CD14-positive monocyte (primary cell): ENCODE measurements at regions not wholly inside any gene's neighbourhood (a gene's known extent, or its start where the extent isn't known, plus 50 kb on each side); places are given as distances from the start of the nearest gene placed in this dataset.
"Not testable (repeated sequence)": the region's sequence is repeated elsewhere in the genome, so short reads cannot be mapped to it uniquely, and the experiment has no call there.

Experiments
- DNase-seq, 3 donors: peaks; one replicate each; pipeline ENCODE4 v3.0.0-alpha.2; 2011 to 2022
- H2AFZ ChIP-seq: 2 replicates; pipeline ENCODE4 v1.6.0; 2012; ENCODE audit warnings: mild to moderate bottlenecking, low read depth, low read length, inconsistent platforms; ENCODE audit not compliant: insufficient read depth, poor library complexity, severe bottlenecking
- H3K27ac ChIP-seq, 2 donors: 1 replicate in 1 of 2; 2 replicates in 1 of 2; pipeline ENCODE4 v1.5.1; 2012 to 2013; ENCODE audit warnings: low read length in 2 of 2, control low read depth in 1 of 2, inconsistent platforms in 1 of 2, low read depth in 1 of 2, mild to moderate bottlenecking in 1 of 2
- H3K27me3 ChIP-seq, 2 donors: one replicate each; pipeline versions ENCODE4 v1.6.0 to v1.6.1; 2011 to 2013; ENCODE audit warnings: low read length in 2 of 2; ENCODE audit not compliant: control insufficient read depth in 2 of 2, insufficient read depth in 2 of 2
- H3K36me3 ChIP-seq, 2 donors: replicated peaks in 1 of 2; 1 replicate in 1 of 2; 2 replicates in 1 of 2; pipeline versions ENCODE4 v1.5.1 to v1.6.1; 2012 to 2013; ENCODE audit warnings: low read length in 2 of 2, control low read depth in 1 of 2, inconsistent platforms in 1 of 2, mild to moderate bottlenecking in 1 of 2; ENCODE audit not compliant: insufficient read depth in 2 of 2, control insufficient read depth in 1 of 2
- H3K4me1 ChIP-seq, 2 donors: 1 replicate in 1 of 2; 2 replicates in 1 of 2; pipeline versions ENCODE4 v1.5.1 to v1.6.1; 2012 to 2013; ENCODE audit warnings: low read length in 2 of 2, control low read depth in 1 of 2, inconsistent platforms in 1 of 2, mild to moderate bottlenecking in 1 of 2, moderate library complexity in 1 of 2; ENCODE audit not compliant: insufficient read depth in 2 of 2, control insufficient read depth in 1 of 2
- H3K4me2 ChIP-seq: replicated peaks from 2 replicates; pipeline ENCODE3; 2012; ENCODE audit warnings: low read length, moderate library complexity, mild to moderate bottlenecking; ENCODE audit not compliant: poor library complexity, severe bottlenecking; ENCODE audit errors: extremely low read depth
- H3K4me3 ChIP-seq, 3 experiments: fragments of 200-600 bp in 1 of 3; sonication (generic) in 1 of 3; replicated peaks in 1 of 3; 1 replicate in 2 of 3; 2 replicates in 1 of 3; pipeline ENCODE4 v1.5.1; 2011 to 2013; ENCODE audit warnings: low read length in 3 of 3, mild to moderate bottlenecking in 3 of 3, control low read depth in 2 of 3, low read depth in 2 of 3, inconsistent platforms in 1 of 3, moderate library complexity in 1 of 3
- H3K79me2 ChIP-seq: 2 replicates; pipeline ENCODE4 v1.6.0; 2012; ENCODE audit warnings: mild to moderate bottlenecking, control low read depth, inconsistent platforms, low read length, moderate library complexity; ENCODE audit not compliant: insufficient read depth
- H3K9ac ChIP-seq: 2 replicates; pipeline ENCODE4 v1.6.0; 2017; ENCODE audit warnings: low read length, mild to moderate bottlenecking; ENCODE audit not compliant: insufficient read depth, poor library complexity, severe bottlenecking
- H3K9me3 ChIP-seq, 2 donors: replicated peaks in 1 of 2; 1 replicate in 1 of 2; 2 replicates in 1 of 2; pipeline versions ENCODE4 v1.5.1 to v1.6.1; 2012 to 2013; ENCODE audit warnings: low read length in 2 of 2, control low read depth in 1 of 2; ENCODE audit not compliant: control insufficient read depth in 1 of 2, insufficient read depth in 1 of 2
- H4K20me1 ChIP-seq: 2 replicates; pipeline ENCODE4 v1.6.0; 2012; ENCODE audit warnings: mild to moderate bottlenecking, low read length, control low read depth, moderate library complexity; ENCODE audit not compliant: insufficient read depth
- H3K27ac Mint-ChIP-seq, 7 donors: one replicate each; pipeline ENCODE4 v1.8.0; 2020; ENCODE audit warnings: mild to moderate bottlenecking in 7 of 7, mixed read lengths in 7 of 7, moderate library complexity in 6 of 7, inconsistent platforms in 2 of 7
- H3K27me3 Mint-ChIP-seq, 3 donors: one replicate each; pipeline ENCODE4 v1.8.0; 2021 to 2022; ENCODE audit warnings: low read depth in 3 of 3, mild to moderate bottlenecking in 3 of 3, mixed read lengths in 3 of 3, moderate library complexity in 3 of 3, inconsistent platforms in 1 of 3
- H3K36me3 Mint-ChIP-seq, 2 donors: one replicate each; pipeline ENCODE4 v1.8.0; 2020; ENCODE audit warnings: mixed read lengths in 2 of 2, inconsistent platforms in 1 of 2, mild to moderate bottlenecking in 1 of 2
- H3K4me1 Mint-ChIP-seq: one replicate; pipeline ENCODE4 v1.8.0; 2020; ENCODE audit warnings: mild to moderate bottlenecking, mixed read lengths
- H3K4me3 Mint-ChIP-seq, 2 donors: one replicate each; pipeline ENCODE4 v1.8.0; 2020; ENCODE audit warnings: mild to moderate bottlenecking in 2 of 2, mixed read lengths in 2 of 2, moderate library complexity in 1 of 2
- H3K9me3 Mint-ChIP-seq, 7 donors: one replicate each; pipeline ENCODE4 v1.8.0; 2020 to 2022; ENCODE audit warnings: mixed read lengths in 7 of 7, mild to moderate bottlenecking in 6 of 7, moderate library complexity in 6 of 7, inconsistent platforms in 2 of 7
- WGBS: methylation state at CpG from one replicate; pipeline ENCODE4 v1.1.5; 2013; ENCODE audit warnings: missing lambda C conversion rate; ENCODE audit not compliant: insufficient coverage; 5-methylcytosine and 5-hydroxymethylcytosine counted together
- intact Hi-C, 2 donors: fragments of 100-400 bp; cut with micrococcal nuclease; formaldehyde crosslinking; loops; one replicate each; pipeline versions ENCODE4 v1.15.0 to v1.15.1; 2023
- TF ChIP-seq, protein P1 (sequence below): fragments of 200-600 bp; IDR thresholded peaks from one replicate; pipeline ENCODE4 v1.8.0; 2022; ENCODE audit warnings: antibody characterized with exemption, mild to moderate bottlenecking

GRCh38 chr1:177871613-177872307, 98.1 kb downstream of the SEC16B start:
- Histone ChIP-seq H4K20me1 (no peaks in the 10 kb centered on the region), H3K4me2 (no peak overlapping the region), H3K4me3 (no peak overlapping the region), H2AFZ (no peak overlapping the region), H3K9ac (no peak overlapping the region), H3K27me3 (no peaks in the 10 kb centered on the region), H3K9me3 (peaks cover 0 to 5% of the 10 kb centered on the region in 2 donors), H3K36me3 (no peaks in the 10 kb centered on the region), H3K4me1 (no peaks in the 10 kb centered on the region), H3K79me2 (no peaks in the 10 kb centered on the region), H3K27ac (no peak overlapping the region)
- no peak for DNase-seq
- no peaks in the 10 kb centered on the region for H3K36me3 Mint-ChIP-seq
- H3K4me3 Mint-ChIP-seq, result no peak overlapping the region
- no peaks in the 10 kb centered on the region for H3K4me1 Mint-ChIP-seq
- no peak overlapping the region for H3K27ac Mint-ChIP-seq
- WGBS, result 68% methylated on average over 5 of the region's 7 CpGs
- H3K27me3 Mint-ChIP-seq, result peaks cover 2 to 4% (median 2%) of the 10 kb centered on the region in 3 donors
- H3K9me3 Mint-ChIP-seq, result peaks cover 0 to 12% (median 2%) of the 10 kb centered on the region in 7 donors
- intact Hi-C loops, result no loop called here
- TF ChIP-seq, protein P1, sequence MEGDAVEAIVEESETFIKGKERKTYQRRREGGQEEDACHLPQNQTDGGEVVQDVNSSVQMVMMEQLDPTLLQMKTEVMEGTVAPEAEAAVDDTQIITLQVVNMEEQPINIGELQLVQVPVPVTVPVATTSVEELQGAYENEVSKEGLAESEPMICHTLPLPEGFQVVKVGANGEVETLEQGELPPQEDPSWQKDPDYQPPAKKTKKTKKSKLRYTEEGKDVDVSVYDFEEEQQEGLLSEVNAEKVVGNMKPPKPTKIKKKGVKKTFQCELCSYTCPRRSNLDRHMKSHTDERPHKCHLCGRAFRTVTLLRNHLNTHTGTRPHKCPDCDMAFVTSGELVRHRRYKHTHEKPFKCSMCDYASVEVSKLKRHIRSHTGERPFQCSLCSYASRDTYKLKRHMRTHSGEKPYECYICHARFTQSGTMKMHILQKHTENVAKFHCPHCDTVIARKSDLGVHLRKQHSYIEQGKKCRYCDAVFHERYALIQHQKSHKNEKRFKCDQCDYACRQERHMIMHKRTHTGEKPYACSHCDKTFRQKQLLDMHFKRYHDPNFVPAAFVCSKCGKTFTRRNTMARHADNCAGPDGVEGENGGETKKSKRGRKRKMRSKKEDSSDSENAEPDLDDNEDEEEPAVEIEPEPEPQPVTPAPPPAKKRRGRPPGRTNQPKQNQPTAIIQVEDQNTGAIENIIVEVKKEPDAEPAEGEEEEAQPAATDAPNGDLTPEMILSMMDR, result no peak

DNA sequence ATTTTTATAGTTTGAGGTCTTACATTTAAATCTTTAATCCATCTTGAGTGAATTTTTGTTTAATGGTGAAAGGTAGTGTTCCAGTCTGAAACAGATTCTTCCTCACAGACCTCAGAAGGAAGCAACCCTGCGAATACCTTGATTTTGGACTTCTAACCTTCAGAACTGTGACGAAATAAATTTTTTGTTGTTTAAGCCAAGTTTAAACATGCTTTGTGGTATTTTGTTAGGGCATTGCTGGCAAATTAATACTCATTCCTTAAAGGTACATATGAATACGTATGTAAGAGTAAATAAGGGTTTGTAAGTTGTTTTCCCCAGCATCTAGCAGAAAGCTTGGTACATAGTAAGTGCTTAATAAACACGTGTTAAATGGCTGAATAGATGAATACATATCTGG, 100.3 kb downstream of the SEC16B start:
- no peaks in the 10 kb centered on the region for H3K36me3 Mint-ChIP-seq
- DNase-seq, result no peak
- TF ChIP-seq, protein P1, result no peak
- peaks cover 0 to 12% (median 2%) of the 10 kb centered on the region in 7 donors for H3K9me3 Mint-ChIP-seq
- H3K79me2 ChIP-seq, result no peaks in the 10 kb centered on the region
- H3K27me3 Mint-ChIP-seq, result peaks cover 2 to 4% (median 2%) of the 10 kb centered on the region in 3 donors
- no peak overlapping the region for H3K27ac Mint-ChIP-seq
- intact Hi-C loops, result no loop called here
- no peak overlapping the region for H3K4me3 ChIP-seq
- no peaks in the 10 kb centered on the region for H3K4me1 ChIP-seq
- H3K4me1 Mint-ChIP-seq, result no peaks in the 10 kb centered on the region
- WGBS, result 90% methylated on average over 2 of the region's 4 CpGs
- no peak overlapping the region for H3K4me2 ChIP-seq
- no peaks in the 10 kb centered on the region for H3K27me3 ChIP-seq
- no peak overlapping the region for H3K4me3 Mint-ChIP-seq
- no peak overlapping the region for H3K27ac ChIP-seq
- no peak overlapping the region for H3K9ac ChIP-seq
- H3K36me3 ChIP-seq, result no peaks in the 10 kb centered on the region
- no peaks in the 10 kb centered on the region for H4K20me1 ChIP-seq
- H3K9me3 ChIP-seq, result peaks cover 0 to 5% of the 10 kb centered on the region in 2 donors
- no peak overlapping the region for H2AFZ ChIP-seq

- H3K27ac Mint-ChIP-seq, H3K4me1 ChIP-seq, H3K9ac ChIP-seq, H3K4me2 ChIP-seq, H2AFZ ChIP-seq, H3K79me2 ChIP-seq, H3K27me3 Mint-ChIP-seq, H3K36me3 Mint-ChIP-seq, H3K27ac ChIP-seq, H3K27me3 ChIP-seq, H4K20me1 ChIP-seq, DNase-seq, H3K4me1 Mint-ChIP-seq, H3K9me3 ChIP-seq, H3K4me3 ChIP-seq, H3K36me3 ChIP-seq, intact Hi-C loops, H3K4me3 Mint-ChIP-seq: not testable (repeated sequence)
- H3K9me3 Mint-ChIP-seq, result peaks cover 0 to 12% (median 2%) of the 10 kb centered on the region in 7 donors
These were observed 100.8 kb downstream of the SEC16B start for GRCh38 chr1:177869011-177869410.
